Activated T-cell treated with anti-CD3 and anti-CD28 coated beads, Interleukin-2, amount 50 U/mL, for 72 hours (primary cell): ENCODE measurements at regions not wholly inside any gene's neighbourhood (a gene's known extent, or its start where the extent isn't known, plus 50 kb on each side); places are given as distances from the start of the nearest gene placed in this dataset.
"Not testable (repeated sequence)": the region's sequence is repeated elsewhere in the genome, so short reads cannot be mapped to it uniquely, and the experiment has no call there.

Source experiments
- ATAC-seq, 2 donors: fragments of 150-1000 bp; cut with Tn5 transposase; replicated peaks in 1 of 2; 2 replicates each; pipeline ENCODE4 v1.10.0; 2021; ENCODE audit warnings: moderate library complexity in 2 of 2, mild to moderate bottlenecking in 1 of 2
- DNase-seq, 2 donors: peaks; one replicate each; pipeline ENCODE4 v3.0.0; 2021 to 2022; ENCODE audit warnings: mixed read lengths in 1 of 2
- H3K27ac Mint-ChIP-seq: one replicate; pipeline ENCODE4 v1.8.0; 2022; ENCODE audit warnings: mild to moderate bottlenecking, moderate library complexity, mixed read lengths
- H3K27me3 Mint-ChIP-seq: one replicate; pipeline ENCODE4 v1.8.0; 2022; ENCODE audit warnings: low read depth, mixed read lengths
- H3K36me3 Mint-ChIP-seq, 2 donors: one replicate each; pipeline ENCODE4 v1.8.0; 2022; ENCODE audit warnings: mixed read lengths in 2 of 2, mild to moderate bottlenecking in 1 of 2; ENCODE audit not compliant: insufficient read depth in 2 of 2
- H3K4me1 Mint-ChIP-seq: one replicate; pipeline ENCODE4 v1.8.0; 2022; ENCODE audit warnings: low read depth, mixed read lengths
- H3K4me3 Mint-ChIP-seq, 2 donors: one replicate each; pipeline ENCODE4 v1.8.0; 2022; ENCODE audit warnings: mild to moderate bottlenecking in 2 of 2, mixed read lengths in 2 of 2, moderate library complexity in 2 of 2
- H3K9me3 Mint-ChIP-seq, 2 donors: one replicate each; pipeline ENCODE4 v1.8.0; 2022; ENCODE audit warnings: mixed read lengths in 2 of 2

- not testable (repeated sequence) for DNase-seq, H3K4me3 Mint-ChIP-seq, H3K36me3 Mint-ChIP-seq, H3K27me3 Mint-ChIP-seq, H3K9me3 Mint-ChIP-seq, H3K27ac Mint-ChIP-seq, ATAC-seq
- peaks cover 27% of the 10 kb centered on the region for H3K4me1 Mint-ChIP-seq
Measured at GRCh38 chr17:15836991-15837390, 104.9 kb downstream of the TBC1D26 start.

GRCh38 chr17:15847447-15848229 lies 97.3 kb upstream of the ADORA2B start:
- H3K9me3 Mint-ChIP-seq, ATAC-seq, H3K27ac Mint-ChIP-seq, DNase-seq, H3K36me3 Mint-ChIP-seq, H3K4me3 Mint-ChIP-seq, H3K27me3 Mint-ChIP-seq: not testable (repeated sequence)
- H3K4me1 Mint-ChIP-seq, result peaks cover 15% of the 10 kb centered on the region

DNA sequence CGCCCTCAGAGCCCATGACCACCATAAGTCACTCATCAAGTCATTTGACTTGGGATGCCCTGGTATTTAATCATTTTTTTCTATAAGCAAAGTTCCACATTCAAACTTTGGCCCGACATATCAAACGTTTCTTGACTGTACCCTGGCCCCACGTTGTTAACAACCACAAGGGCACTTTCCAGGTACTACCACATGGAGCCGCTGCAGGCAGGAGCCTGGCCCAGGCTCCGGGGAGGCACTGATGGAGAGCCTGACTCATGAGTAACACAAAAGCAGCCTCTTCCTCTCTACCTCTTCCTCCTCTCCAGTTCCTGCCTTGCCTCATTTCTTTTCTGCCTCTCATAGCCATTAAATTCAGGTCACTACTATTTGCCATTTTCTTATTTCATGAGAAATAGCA lies 95.9 kb upstream of the ADORA2B start:
- peak; percentile 99 for ATAC-seq
- not testable (repeated sequence) for H3K27me3 Mint-ChIP-seq, H3K36me3 Mint-ChIP-seq, H3K4me3 Mint-ChIP-seq, H3K27ac Mint-ChIP-seq, H3K9me3 Mint-ChIP-seq
- H3K4me1 Mint-ChIP-seq, result peaks cover 15% of the 10 kb centered on the region
- DNase-seq, result peak; percentile 66 to 77

DNA sequence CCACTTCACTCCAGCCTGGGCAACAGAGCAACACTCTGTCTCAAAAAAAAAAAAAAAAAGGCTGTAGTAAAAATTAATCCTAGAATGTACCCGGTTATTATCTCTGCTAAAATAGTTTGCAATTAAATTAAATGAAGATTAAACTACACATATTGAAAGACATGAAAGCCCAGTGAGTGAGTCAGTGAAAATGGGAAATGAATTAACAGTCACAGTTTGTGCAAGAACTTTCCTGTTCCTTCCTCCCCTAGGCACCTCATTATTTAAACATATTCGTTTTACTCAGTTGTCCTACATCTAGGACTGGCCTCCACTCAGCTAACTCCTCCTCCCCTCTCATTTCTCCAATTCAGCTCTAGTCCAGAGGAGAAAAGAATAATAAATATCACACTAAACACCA lies 94.9 kb upstream of the ADORA2B start:
- not testable (repeated sequence) for ATAC-seq, H3K36me3 Mint-ChIP-seq, DNase-seq, H3K9me3 Mint-ChIP-seq, H3K27ac Mint-ChIP-seq, H3K27me3 Mint-ChIP-seq, H3K4me3 Mint-ChIP-seq
- H3K4me1 Mint-ChIP-seq, result peaks cover 15% of the 10 kb centered on the region

- not testable (repeated sequence) for H3K9me3 Mint-ChIP-seq, DNase-seq, H3K27me3 Mint-ChIP-seq, H3K27ac Mint-ChIP-seq, ATAC-seq, H3K4me3 Mint-ChIP-seq, H3K36me3 Mint-ChIP-seq
- H3K4me1 Mint-ChIP-seq, result peaks cover 15% of the 10 kb centered on the region
Measured at GRCh38 chr17:15850687-15851086, 94.2 kb upstream of the ADORA2B start.

DNA sequence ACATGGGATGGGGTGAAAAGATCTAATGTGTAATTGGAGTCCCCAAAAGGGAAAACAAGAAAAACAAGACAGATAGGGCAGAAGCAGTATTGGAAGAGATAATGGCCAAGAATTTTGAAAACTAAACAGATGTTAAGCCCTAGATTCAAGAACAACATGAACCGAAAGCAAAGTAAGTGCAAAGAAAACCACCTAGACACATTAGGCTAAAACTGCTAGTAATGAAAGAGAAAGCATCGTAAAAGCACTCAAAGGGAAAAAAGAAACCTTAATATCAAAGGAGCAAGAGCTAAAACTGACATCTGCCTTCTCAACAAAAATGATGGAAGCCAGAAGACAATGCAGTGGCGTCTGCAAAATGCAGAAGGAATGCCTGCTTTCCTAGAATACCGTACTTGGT lies 92.1 kb upstream of the ADORA2B start:
- H3K27ac Mint-ChIP-seq, DNase-seq, H3K9me3 Mint-ChIP-seq, H3K27me3 Mint-ChIP-seq, ATAC-seq, H3K36me3 Mint-ChIP-seq, H3K4me3 Mint-ChIP-seq: not testable (repeated sequence)
- H3K4me1 Mint-ChIP-seq, result peaks cover 15% of the 10 kb centered on the region

- not testable (repeated sequence) for H3K4me1 Mint-ChIP-seq, H3K9me3 Mint-ChIP-seq, ATAC-seq, H3K4me3 Mint-ChIP-seq, H3K27ac Mint-ChIP-seq, DNase-seq, H3K36me3 Mint-ChIP-seq, H3K27me3 Mint-ChIP-seq
Measured at GRCh38 chr17:15856191-15856590, 88.7 kb upstream of the ADORA2B start.

DNA sequence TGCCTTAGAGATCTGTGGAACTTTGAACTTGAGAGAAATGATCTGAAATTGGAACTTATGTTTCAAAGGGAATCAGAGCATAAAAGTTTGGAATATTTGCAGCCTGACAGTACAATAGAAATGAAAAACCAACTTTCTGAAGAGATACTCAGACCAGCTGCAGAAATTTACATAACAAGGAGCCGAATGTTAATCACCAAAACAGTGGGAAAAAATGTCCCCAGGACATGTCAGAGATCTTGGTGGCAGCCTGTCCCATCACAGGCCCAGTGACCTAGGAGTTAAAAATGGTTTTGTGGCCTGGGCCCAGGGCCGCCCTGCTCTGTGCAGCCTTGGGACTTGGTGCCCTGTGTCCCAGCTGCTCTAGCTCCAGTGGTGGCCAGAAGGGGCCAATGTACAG lies 88.2 kb upstream of the ADORA2B start:
- not testable (repeated sequence) for H3K27me3 Mint-ChIP-seq, H3K4me1 Mint-ChIP-seq, H3K4me3 Mint-ChIP-seq, H3K9me3 Mint-ChIP-seq, DNase-seq, H3K27ac Mint-ChIP-seq, H3K36me3 Mint-ChIP-seq, ATAC-seq

GRCh38 chr17:15858082-15858481 lies 86.8 kb upstream of the ADORA2B start:
- H3K4me3 Mint-ChIP-seq, ATAC-seq, DNase-seq, H3K36me3 Mint-ChIP-seq, H3K27me3 Mint-ChIP-seq, H3K4me1 Mint-ChIP-seq, H3K9me3 Mint-ChIP-seq, H3K27ac Mint-ChIP-seq: not testable (repeated sequence)

DNA sequence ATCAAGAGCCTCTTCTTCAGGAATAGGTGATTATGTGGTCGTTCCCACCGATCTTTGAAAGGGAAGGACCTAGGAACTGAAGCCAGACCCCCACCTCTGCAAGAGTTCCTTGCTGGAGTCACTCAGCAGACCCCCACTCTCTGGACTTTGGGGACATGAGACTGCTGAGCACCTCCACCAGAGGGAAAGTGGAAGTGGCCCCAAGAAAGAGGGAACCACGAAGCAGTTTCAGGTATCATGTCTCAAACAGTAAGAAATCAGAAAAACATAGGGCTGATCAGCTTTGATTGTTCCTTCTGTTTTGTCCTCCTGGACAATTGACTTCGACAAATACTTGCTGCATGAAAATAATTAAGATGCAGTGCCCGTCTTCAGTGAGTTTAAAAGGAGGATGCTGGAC lies 84.2 kb upstream of the ADORA2B start:
- not testable (repeated sequence) for DNase-seq, H3K27me3 Mint-ChIP-seq, ATAC-seq, H3K27ac Mint-ChIP-seq, H3K4me1 Mint-ChIP-seq, H3K36me3 Mint-ChIP-seq, H3K9me3 Mint-ChIP-seq, H3K4me3 Mint-ChIP-seq

DNA sequence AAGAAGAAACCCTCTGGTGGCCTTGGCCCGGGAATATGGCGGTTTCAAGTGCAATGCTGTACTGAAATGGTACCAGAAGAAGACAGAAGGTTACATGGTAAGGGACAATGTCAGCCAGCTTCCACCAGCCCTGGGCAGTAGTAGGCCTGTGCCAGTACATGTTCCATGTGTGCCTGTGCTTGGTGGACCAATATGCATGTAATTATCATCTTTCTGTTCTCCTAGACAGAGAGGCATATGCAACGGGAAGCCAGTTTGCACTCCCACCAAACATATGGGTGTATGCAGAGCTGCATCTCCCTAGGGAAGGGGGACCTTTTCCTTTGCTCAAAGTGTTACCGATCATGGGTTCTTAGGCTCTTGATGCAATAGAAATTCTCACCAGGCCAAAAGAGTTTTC lies 80.9 kb upstream of the ADORA2B start:
- H3K9me3 Mint-ChIP-seq, H3K27ac Mint-ChIP-seq, H3K4me1 Mint-ChIP-seq, H3K27me3 Mint-ChIP-seq, ATAC-seq, DNase-seq, H3K4me3 Mint-ChIP-seq, H3K36me3 Mint-ChIP-seq: not testable (repeated sequence)

DNA sequence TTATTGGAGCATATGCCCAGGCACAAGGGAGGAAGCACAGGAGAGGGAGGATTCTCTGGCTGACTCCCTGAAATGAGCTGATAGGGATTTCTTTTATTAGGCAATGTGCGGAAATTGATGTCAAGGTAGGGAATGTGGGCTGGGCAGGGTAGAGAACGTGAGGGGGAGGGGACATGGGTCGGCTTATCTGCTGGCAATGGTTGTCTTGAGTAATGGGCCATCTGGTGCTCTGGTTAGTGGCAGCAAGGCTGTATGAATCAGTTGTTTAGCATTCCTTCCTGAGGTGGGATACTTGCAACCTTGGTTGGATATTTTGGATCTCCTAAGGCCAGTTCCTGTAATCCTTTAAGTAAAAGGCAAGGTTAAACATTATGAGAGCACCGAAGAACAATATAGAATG lies 80.5 kb upstream of the ADORA2B start:
- ATAC-seq, H3K36me3 Mint-ChIP-seq, H3K9me3 Mint-ChIP-seq, H3K27ac Mint-ChIP-seq, DNase-seq, H3K4me1 Mint-ChIP-seq, H3K4me3 Mint-ChIP-seq, H3K27me3 Mint-ChIP-seq: not testable (repeated sequence)

DNA sequence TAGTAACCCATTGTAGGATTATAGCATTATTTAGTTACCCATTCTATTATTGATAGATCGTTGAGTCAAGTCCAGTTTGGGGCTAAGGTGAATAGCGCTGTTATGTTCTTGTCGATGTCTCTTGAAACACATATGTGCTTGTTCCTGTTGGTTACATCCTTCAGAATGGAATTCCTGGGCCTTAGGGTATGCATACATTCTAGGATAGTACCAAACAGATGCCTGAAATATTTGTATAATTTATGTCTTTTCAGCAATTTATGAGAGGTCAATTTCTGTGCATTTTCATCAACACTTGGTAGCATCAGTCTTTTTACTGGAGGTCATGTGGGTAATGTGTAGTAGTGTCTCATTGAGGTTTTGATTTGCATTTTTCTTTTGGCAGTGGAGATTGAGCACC lies 78.9 kb upstream of the ADORA2B start:
- not testable (repeated sequence) for H3K4me1 Mint-ChIP-seq, H3K9me3 Mint-ChIP-seq, H3K4me3 Mint-ChIP-seq, ATAC-seq, H3K27ac Mint-ChIP-seq, H3K36me3 Mint-ChIP-seq, DNase-seq, H3K27me3 Mint-ChIP-seq

DNA sequence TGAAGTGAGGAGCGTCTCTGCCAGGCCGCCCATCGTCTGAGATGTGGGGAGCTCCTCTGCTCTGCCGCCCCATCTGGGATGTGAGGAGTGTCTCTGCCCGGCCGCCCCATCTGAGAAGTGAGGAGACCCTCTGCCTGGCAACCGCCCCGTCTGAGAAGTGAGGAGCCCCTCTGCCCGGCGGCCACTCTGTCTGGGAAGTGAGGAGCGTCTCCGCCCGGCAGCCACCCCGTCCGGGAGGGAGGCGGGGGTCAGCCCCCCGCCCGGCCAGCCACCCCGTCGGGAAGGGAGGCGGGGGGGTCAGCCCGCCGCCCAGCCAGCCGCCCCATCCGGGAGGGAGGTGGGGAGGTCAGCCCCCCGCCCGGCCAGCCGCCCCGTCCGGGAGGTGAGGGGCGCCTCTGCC lies 77.6 kb upstream of the ADORA2B start:
- not testable (repeated sequence) for H3K4me3 Mint-ChIP-seq, H3K27ac Mint-ChIP-seq, H3K4me1 Mint-ChIP-seq, DNase-seq, H3K9me3 Mint-ChIP-seq, H3K36me3 Mint-ChIP-seq, ATAC-seq, H3K27me3 Mint-ChIP-seq
